ENCODE measurements at regions not wholly inside any gene's neighbourhood (a gene's known extent, or its start where the extent isn't known, plus 50 kb on each side); places are given as distances from the start of the nearest gene placed in this dataset.
"Not testable (repeated sequence)": the region's sequence is repeated elsewhere in the genome, so short reads cannot be mapped to it uniquely, and the experiment has no call there.

GRCh38 chr2:228913176-228913575 is 357.9 kb downstream of the PID1 start:
- no peaks in the 10 kb centered on the region for H3K36me3 ChIP-seq (replicated peaks; ENCODE audit: insufficient read depth, low read depth)
- H4K20me1 ChIP-seq (ENCODE audit: insufficient read depth, poor library complexity, severe bottlenecking) = no peaks in the 10 kb centered on the region
- H3K4me1 ChIP-seq (ENCODE audit: insufficient read depth) = no peaks in the 10 kb centered on the region
- TF ChIP-seq CTCF (IDR thresholded peaks at IDR 0.05; ENCODE audit: poor library complexity) (no peak), EZH2 (IDR thresholded peaks at IDR 0.05; ENCODE audit: borderline replicate concordance) (no peak), EZH2phosphoT487 (IDR thresholded peaks at IDR 0.05; ENCODE audit: low read depth, severe bottlenecking, unreplicated experiment) (no peak)
- no peaks in the 10 kb centered on the region for H3K27me3 ChIP-seq
- DNase-seq (ENCODE audit: low spot score) = no peak
- H3K9me3 ChIP-seq (ENCODE audit: low read depth) = no peaks in the 10 kb centered on the region
- no peak overlapping the region for H3K4me3 ChIP-seq
- H3K9me2 ChIP-seq (replicated peaks; ENCODE audit: insufficient read depth) = no peaks in the 10 kb centered on the region
- H3K4me2 ChIP-seq = no peak overlapping the region
- no peak overlapping the region for H3K27ac ChIP-seq
- 73% methylated on average over 3 of the region's 3 CpGs for WGBS (ENCODE audit: low lambda C conversion rate, missing lambda C conversion rate)
- H3K79me2 ChIP-seq = no peaks in the 10 kb centered on the region
- H2AFZ ChIP-seq = no peak overlapping the region

GRCh38 chr2:228910872-228911271 is 360.2 kb downstream of the PID1 start:
- not testable (repeated sequence) for H4K20me1 ChIP-seq (ENCODE audit: insufficient read depth, poor library complexity, severe bottlenecking); DNase-seq (ENCODE audit: low spot score); H3K9me2 ChIP-seq (replicated peaks; ENCODE audit: insufficient read depth); H2AFZ ChIP-seq; H3K36me3 ChIP-seq (replicated peaks; ENCODE audit: insufficient read depth, low read depth); H3K4me3 ChIP-seq; H3K79me2 ChIP-seq; H3K9me3 ChIP-seq (ENCODE audit: low read depth); H3K27me3 ChIP-seq; H3K4me1 ChIP-seq (ENCODE audit: insufficient read depth); H3K4me2 ChIP-seq; H3K27ac ChIP-seq
- 92% methylated on average over 1 of the region's 1 CpG for WGBS (ENCODE audit: low lambda C conversion rate, missing lambda C conversion rate)

- no peaks in the 10 kb centered on the region for H4K20me1 ChIP-seq (ENCODE audit: insufficient read depth, poor library complexity, severe bottlenecking)
- TF ChIP-seq CTCF (IDR thresholded peaks at IDR 0.05; ENCODE audit: poor library complexity) = no peak
- no peak for TF ChIP-seq EZH2 (IDR thresholded peaks at IDR 0.05; ENCODE audit: borderline replicate concordance)
- no peak for TF ChIP-seq EZH2phosphoT487 (IDR thresholded peaks at IDR 0.05; ENCODE audit: low read depth, severe bottlenecking, unreplicated experiment)
- WGBS (ENCODE audit: low lambda C conversion rate, missing lambda C conversion rate) = 76% methylated on average over 3 of the region's 3 CpGs
- H3K27me3 ChIP-seq = no peaks in the 10 kb centered on the region
- no peaks in the 10 kb centered on the region for H3K36me3 ChIP-seq (replicated peaks; ENCODE audit: insufficient read depth, low read depth)
- DNase-seq (ENCODE audit: low spot score) = no peak
- H3K4me3 ChIP-seq = no peak overlapping the region
- no peak overlapping the region for H2AFZ ChIP-seq
- no peak overlapping the region for H3K27ac ChIP-seq
- no peaks in the 10 kb centered on the region for H3K79me2 ChIP-seq
- no peak overlapping the region for H3K4me2 ChIP-seq
- H3K4me1 ChIP-seq (ENCODE audit: insufficient read depth) = no peaks in the 10 kb centered on the region
- H3K9me2 ChIP-seq (replicated peaks; ENCODE audit: insufficient read depth) = no peaks in the 10 kb centered on the region
- no peaks in the 10 kb centered on the region for H3K9me3 ChIP-seq (ENCODE audit: low read depth)
Observed at GRCh38 chr2:228902176-228902575, 368.9 kb downstream of the PID1 start.

- Histone ChIP-seq H3K4me3 (no peak overlapping the region), H3K9me2 (replicated peaks; ENCODE audit: insufficient read depth) (no peaks in the 10 kb centered on the region), H3K4me1 (ENCODE audit: insufficient read depth) (no peaks in the 10 kb centered on the region), H3K27ac (no peak overlapping the region), H3K27me3 (no peaks in the 10 kb centered on the region), H2AFZ (no peak overlapping the region), H3K4me2 (no peak overlapping the region), H3K36me3 (replicated peaks; ENCODE audit: insufficient read depth, low read depth) (no peaks in the 10 kb centered on the region), H3K9me3 (ENCODE audit: low read depth) (no peaks in the 10 kb centered on the region), H4K20me1 (ENCODE audit: insufficient read depth, poor library complexity, severe bottlenecking) (no peaks in the 10 kb centered on the region), H3K79me2 (no peaks in the 10 kb centered on the region)
- 50% methylated on average over 1 of the region's 1 CpG for WGBS (ENCODE audit: low lambda C conversion rate, missing lambda C conversion rate)
- no peak for DNase-seq (ENCODE audit: low spot score)
- TF ChIP-seq EZH2phosphoT487 (IDR thresholded peaks at IDR 0.05; ENCODE audit: low read depth, severe bottlenecking, unreplicated experiment) (no peak), CTCF (IDR thresholded peaks at IDR 0.05; ENCODE audit: poor library complexity) (no peak), EZH2 (IDR thresholded peaks at IDR 0.05; ENCODE audit: borderline replicate concordance) (no peak)
Observed at GRCh38 chr2:228901531-228901930, 369.6 kb downstream of the PID1 start.
